Neuronal stem cell (in vitro differentiated cells): ENCODE measurements at regions not wholly inside any gene's neighbourhood (a gene's known extent, or its start where the extent isn't known, plus 50 kb on each side); places are given as distances from the start of the nearest gene placed in this dataset.

ENCODE experiments used
- DNase-seq: peaks from one replicate; pipeline ENCODE4 v3.0.0-alpha.2; 2013; ENCODE audit warnings: low spot score
- H2AFZ ChIP-seq: one replicate; pipeline ENCODE4 v1.6.1; 2013; ENCODE audit warnings: mild to moderate bottlenecking, low read length, inconsistent platforms
- H2AK5ac ChIP-seq: 2 replicates; pipeline ENCODE4 v1.6.1; 2013; ENCODE audit warnings: low read depth, mild to moderate bottlenecking, inconsistent platforms, low read length, moderate library complexity, mixed read lengths
- H2BK120ac ChIP-seq: 2 replicates; pipeline ENCODE4 v1.6.1; 2013; ENCODE audit warnings: low read depth, mild to moderate bottlenecking, inconsistent platforms, low read length, moderate library complexity, mixed read lengths
- H2BK12ac ChIP-seq: one replicate; pipeline ENCODE4 v1.6.1; 2013; ENCODE audit warnings: low read length, inconsistent platforms
- H2BK15ac ChIP-seq: 2 replicates; pipeline ENCODE4 v1.6.1; 2013; ENCODE audit warnings: mild to moderate bottlenecking, low read length, inconsistent platforms, mixed read lengths
- H2BK5ac ChIP-seq: one replicate; pipeline ENCODE4 v1.6.1; 2013; ENCODE audit warnings: inconsistent platforms, mild to moderate bottlenecking, low read length, moderate library complexity
- H3K14ac ChIP-seq: one replicate; pipeline ENCODE4 v1.6.1; 2013; ENCODE audit warnings: low read length, inconsistent platforms
- H3K18ac ChIP-seq: 2 replicates; pipeline ENCODE4 v1.6.1; 2013; ENCODE audit warnings: low read length, inconsistent platforms
- H3K23ac ChIP-seq: 2 replicates; pipeline ENCODE4 v1.6.1; 2013; ENCODE audit warnings: low read depth, mild to moderate bottlenecking, mixed read lengths, low read length, inconsistent platforms; ENCODE audit not compliant: poor library complexity
- H3K27ac ChIP-seq: replicated peaks from 3 replicates; pipeline ENCODE4 v1.5.1; 2013; ENCODE audit warnings: low read length, inconsistent platforms
- H3K27me3 ChIP-seq, 3 experiments: 2 replicates each; pipeline ENCODE4 v1.6.1; 2013; ENCODE audit warnings: low read length in 3 of 3, mild to moderate bottlenecking in 2 of 3, inconsistent platforms in 1 of 3, low read depth in 1 of 3, mixed read lengths in 1 of 3, moderate library complexity in 1 of 3; ENCODE audit not compliant: control insufficient read depth in 3 of 3, insufficient read depth in 3 of 3
- H3K36me3 ChIP-seq, 2 donors: replicated peaks in 1 of 2; 2 replicates each; pipeline ENCODE4 v1.6.1; 2013; ENCODE audit warnings: low read length in 2 of 2; ENCODE audit not compliant: control insufficient read depth in 2 of 2, insufficient read depth in 2 of 2
- H3K4ac ChIP-seq: 2 replicates; pipeline ENCODE4 v1.6.1; 2013; ENCODE audit warnings: inconsistent platforms, mild to moderate bottlenecking, low read length, moderate library complexity
- H3K4me1 ChIP-seq, 2 donors: 1 replicate in 1 of 2; 2 replicates in 1 of 2; pipeline ENCODE4 v1.6.1; 2013; ENCODE audit warnings: low read length in 2 of 2, low read depth in 1 of 2; ENCODE audit not compliant: control insufficient read depth in 2 of 2, insufficient read depth in 1 of 2
- H3K4me2 ChIP-seq: one replicate; pipeline ENCODE4 v1.6.1; 2013; ENCODE audit warnings: mild to moderate bottlenecking, low read length, inconsistent platforms; ENCODE audit not compliant: insufficient read depth, poor library complexity, severe bottlenecking
- H3K4me3 ChIP-seq, 2 donors: 2 replicates each; pipeline ENCODE4 v1.5.1; 2013; ENCODE audit warnings: low read length in 2 of 2, mild to moderate bottlenecking in 2 of 2, inconsistent platforms in 1 of 2, moderate library complexity in 1 of 2
- H3K79me1 ChIP-seq: one replicate; pipeline ENCODE4 v1.6.1; 2013; ENCODE audit warnings: low read depth, mild to moderate bottlenecking, inconsistent platforms, low read length, moderate library complexity
- H3K9ac ChIP-seq: one replicate; pipeline ENCODE4 v1.6.1; 2013; ENCODE audit warnings: mild to moderate bottlenecking, low read depth, low read length, inconsistent platforms; ENCODE audit not compliant: poor library complexity
- H3K9me3 ChIP-seq, 2 donors: replicated peaks in 1 of 2; 2 replicates each; pipeline versions ENCODE3 to v1.6.1; 2013; ENCODE audit warnings: low read length in 2 of 2, mild to moderate bottlenecking in 2 of 2, inconsistent platforms in 1 of 2, low read depth in 1 of 2, mixed read lengths in 1 of 2, moderate library complexity in 1 of 2; ENCODE audit not compliant: control insufficient read depth in 2 of 2, insufficient read depth in 1 of 2
- H4K8ac ChIP-seq: one replicate; pipeline ENCODE4 v1.6.1; 2013; ENCODE audit warnings: low read depth, mild to moderate bottlenecking, inconsistent platforms, low read length, moderate library complexity
- H4K91ac ChIP-seq: one replicate; pipeline ENCODE4 v1.6.1; 2013; ENCODE audit warnings: low read length, low read depth, mild to moderate bottlenecking, inconsistent platforms; ENCODE audit not compliant: poor library complexity
- WGBS, 2 donors: extraction: QIAGEN DNeasy Blood & Tissue Kit; methylation state at CpG; one replicate each; pipeline ENCODE4 v1.1.7; 2013; ENCODE audit warnings: missing lambda C conversion rate in 2 of 2, mixed read lengths in 1 of 2; ENCODE audit not compliant: insufficient read length in 2 of 2, insufficient replicate concordance in 1 of 2; ENCODE audit errors: extremely low coverage in 2 of 2; 5-methylcytosine and 5-hydroxymethylcytosine counted together

GRCh38 chr5:88588609-88589008 is 294.4 kb downstream of the MEF2C start:
- H3K4ac ChIP-seq = no peak overlapping the region
- DNase-seq = no peak
- no CpG with 5 or more reads among the region's 4 CpGs for WGBS, 2 donors

GRCh38 chr5:88583471-88583870 is 299.5 kb downstream of the MEF2C start:
- Histone ChIP-seq H2BK12ac (no peak overlapping the region), H3K4me2 (no peak overlapping the region), H3K4me3 (no peak overlapping the region), H2AFZ (no peak overlapping the region), H3K9me3 (peaks cover 0 to 2% of the 10 kb centered on the region in 2 donors), H2BK15ac (no peak overlapping the region), H2AK5ac (no peak overlapping the region), H3K4me1 (no peaks in the 10 kb centered on the region), H3K9ac (no peak overlapping the region), H3K18ac (no peak overlapping the region), H3K27me3 (no peaks in the 10 kb centered on the region), H3K14ac (no peak overlapping the region), H4K8ac (no peak overlapping the region), H3K79me1 (no peaks in the 10 kb centered on the region), H3K4ac (no peak overlapping the region), H2BK5ac (no peak overlapping the region), H3K23ac (no peak overlapping the region), H3K27ac (no peak overlapping the region), H4K91ac (no peak overlapping the region), H2BK120ac (no peak overlapping the region), H3K36me3 (no peaks in the 10 kb centered on the region)
- DNase-seq = no peak
- no CpG with 5 or more reads among the region's 1 CpG for WGBS, 2 donors

More at GRCh38 chr5:88588609-88589008, 294.4 kb downstream of the MEF2C start:
- Histone ChIP-seq H3K4me1 (no peaks in the 10 kb centered on the region), H2BK120ac (no peak overlapping the region), H3K79me1 (no peaks in the 10 kb centered on the region), H4K91ac (no peak overlapping the region), H2BK12ac (no peak overlapping the region), H2AFZ (no peak overlapping the region), H2AK5ac (no peak overlapping the region), H3K9me3 (peaks cover 0 to 2% of the 10 kb centered on the region in 2 donors), H2BK15ac (no peak overlapping the region), H3K4me3 (no peak overlapping the region), H2BK5ac (no peak overlapping the region), H3K4me2 (no peak overlapping the region), H4K8ac (no peak overlapping the region), H3K36me3 (no peaks in the 10 kb centered on the region), H3K27me3 (no peaks in the 10 kb centered on the region), H3K18ac (no peak overlapping the region), H3K23ac (no peak overlapping the region), H3K27ac (no peak overlapping the region), H3K9ac (no peak overlapping the region), H3K14ac (no peak overlapping the region)

- Histone ChIP-seq H3K4me2 (no peak overlapping the region), H2BK12ac (no peak overlapping the region), H2AK5ac (no peak overlapping the region), H3K9me3 (no peaks in the 10 kb centered on the region), H4K8ac (no peak overlapping the region), H2AFZ (no peak overlapping the region), H3K36me3 (no peaks in the 10 kb centered on the region), H3K4me3 (no peak overlapping the region), H4K91ac (no peak overlapping the region), H3K9ac (no peak overlapping the region), H2BK5ac (no peak overlapping the region), H3K27me3 (no peaks in the 10 kb centered on the region), H2BK15ac (no peak overlapping the region), H2BK120ac (no peak overlapping the region), H3K23ac (no peak overlapping the region), H3K4ac (no peak overlapping the region), H3K18ac (no peak overlapping the region), H3K4me1 (peaks cover 0 to 20% of the 10 kb centered on the region in 2 donors), H3K27ac (no peak overlapping the region), H3K14ac (no peak overlapping the region), H3K79me1 (no peaks in the 10 kb centered on the region)
- WGBS, 2 donors = no CpG with 5 or more reads among the region's 5 CpGs
- no peak for DNase-seq
These were observed 289.7 kb upstream of the TMEM161B start for GRCh38 chr5:88558366-88558765.

GRCh38 chr5:88557881-88558280 is 289.2 kb upstream of the TMEM161B start:
- no peak overlapping the region for H2BK12ac ChIP-seq
- no peaks in the 10 kb centered on the region for H3K79me1 ChIP-seq
- H2AFZ ChIP-seq = no peak overlapping the region
- no peak overlapping the region for H3K4ac ChIP-seq
- no peak overlapping the region for H3K4me2 ChIP-seq
- no peaks in the 10 kb centered on the region for H3K36me3 ChIP-seq
- no peak overlapping the region for H3K9ac ChIP-seq
- no peak overlapping the region for H2BK15ac ChIP-seq
- no peak overlapping the region for H3K27ac ChIP-seq
- no peak overlapping the region for H2BK5ac ChIP-seq
- H3K23ac ChIP-seq = no peak overlapping the region
- no peak overlapping the region for H3K14ac ChIP-seq
- no peak overlapping the region for H4K91ac ChIP-seq
- H3K4me1 ChIP-seq = peaks cover 0 to 20% of the 10 kb centered on the region in 2 donors
- H3K27me3 ChIP-seq = no peaks in the 10 kb centered on the region
- no peak overlapping the region for H3K4me3 ChIP-seq
- H4K8ac ChIP-seq = no peak overlapping the region
- no peak for DNase-seq
- H3K18ac ChIP-seq = no peak overlapping the region
- H3K9me3 ChIP-seq = no peaks in the 10 kb centered on the region
- H2BK120ac ChIP-seq = no peak overlapping the region
- no peak overlapping the region for H2AK5ac ChIP-seq
- WGBS, 2 donors = no CpG with 5 or more reads among the region's 3 CpGs
